HG03432 (cell line): ENCODE measurements at regions not wholly inside any gene's neighbourhood (a gene's known extent, or its start where the extent isn't known, plus 50 kb on each side); places are given as distances from the start of the nearest gene placed in this dataset.
"Not testable (repeated sequence)": the region's sequence is repeated elsewhere in the genome, so short reads cannot be mapped to it uniquely, and the experiment has no call there.

Source experiments
- ATAC-seq: cut with Tn5 transposase; IDR thresholded peaks from one replicate; pipeline ENCODE4 v1.9.1; 2021; ENCODE audit warnings: mild to moderate bottlenecking, moderate library complexity; ENCODE audit not compliant: unreplicated experiment

DNA sequence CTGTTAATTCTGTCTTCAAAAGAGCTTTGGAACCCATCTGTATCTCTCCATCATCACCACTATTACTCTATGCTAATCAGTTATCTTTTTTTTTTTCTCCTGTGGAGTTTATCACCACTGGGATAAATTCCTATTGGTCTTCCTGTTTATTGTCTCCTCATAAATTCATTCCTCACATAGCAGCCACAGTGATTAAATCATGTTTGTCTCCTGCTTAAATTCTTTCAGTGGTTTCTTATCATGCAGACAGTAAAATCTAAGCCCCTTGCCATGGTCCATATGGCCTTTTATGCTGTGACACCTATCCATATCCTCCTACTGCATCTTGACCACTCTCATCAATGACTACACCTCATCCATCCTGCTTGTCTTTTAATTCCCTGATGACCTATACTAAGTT lies 239.8 kb upstream of the ZEB2 start:
- ATAC-seq = no peak

DNA sequence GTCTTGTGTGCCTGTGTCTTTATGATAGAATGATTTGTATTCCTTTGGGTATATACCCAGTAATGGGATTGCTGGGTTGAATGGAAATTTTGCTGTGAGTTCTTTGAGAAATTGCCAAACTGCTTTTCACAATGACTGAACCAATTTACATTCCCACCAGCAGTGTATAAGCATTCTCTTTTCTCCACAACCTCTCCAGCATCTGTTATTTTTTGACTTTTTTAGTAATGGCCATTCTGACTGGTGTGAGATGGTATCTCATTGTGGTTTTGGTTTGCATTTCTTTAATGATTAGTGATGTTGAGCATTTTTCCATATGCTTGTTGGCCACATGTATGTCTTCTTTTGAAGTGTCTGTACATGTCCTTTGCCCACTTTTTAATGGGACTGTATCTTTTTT lies 238.3 kb upstream of the ZEB2 start:
- ATAC-seq = not testable (repeated sequence)

DNA sequence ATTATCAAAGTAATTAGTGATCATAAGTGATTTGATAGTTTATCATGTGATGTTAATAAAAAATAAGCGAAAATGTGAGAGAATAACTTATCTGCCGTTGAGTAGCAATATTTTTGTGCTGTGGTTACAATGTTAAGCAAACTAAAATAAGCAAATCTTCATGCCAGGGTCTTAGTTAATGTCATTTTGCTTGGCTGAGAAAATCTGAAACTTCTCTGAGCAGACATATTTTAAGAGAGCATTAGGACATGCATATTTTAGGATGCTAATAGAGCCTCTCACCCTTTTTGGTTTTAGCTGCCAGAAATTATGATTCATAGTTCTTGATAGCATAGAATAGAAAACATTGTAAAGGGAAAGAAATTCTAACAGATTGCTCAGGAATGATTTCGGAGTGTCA lies 233.5 kb upstream of the ZEB2 start:
- no peak for ATAC-seq

DNA sequence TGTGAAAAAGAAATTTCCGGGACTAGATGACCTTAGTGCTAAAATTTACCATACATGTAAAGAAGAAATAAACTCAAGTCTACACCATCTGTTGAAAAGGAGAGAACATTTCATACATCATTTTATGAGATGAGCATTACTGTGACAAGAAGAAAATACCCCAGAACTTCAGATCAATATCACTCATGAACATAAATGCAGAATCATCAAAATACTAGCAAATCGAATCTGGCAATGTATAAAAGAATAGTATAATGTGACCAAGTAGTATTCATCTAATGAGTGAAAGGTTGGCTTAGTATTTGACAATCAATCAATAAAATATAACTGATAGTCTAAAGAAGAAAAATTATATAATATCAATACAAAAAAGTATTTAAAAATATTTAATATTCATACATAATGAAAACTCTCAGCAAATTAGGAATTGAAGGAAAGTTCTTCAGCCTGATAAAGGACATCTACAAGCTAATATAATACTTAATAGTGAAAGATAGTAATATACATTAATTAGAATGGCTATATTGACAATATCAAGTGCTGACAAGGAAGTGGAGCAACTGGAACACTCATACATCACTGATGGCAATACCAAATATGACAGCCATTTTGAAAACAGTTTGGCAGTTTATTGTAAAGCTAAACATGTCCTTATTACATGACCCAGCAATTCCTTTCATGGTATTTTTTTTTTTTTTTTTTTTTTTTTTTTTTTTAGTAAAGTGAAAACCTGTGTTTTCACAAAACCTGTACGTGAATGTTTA lies 231.4 kb upstream of the ZEB2 start:
- no peak for ATAC-seq

DNA sequence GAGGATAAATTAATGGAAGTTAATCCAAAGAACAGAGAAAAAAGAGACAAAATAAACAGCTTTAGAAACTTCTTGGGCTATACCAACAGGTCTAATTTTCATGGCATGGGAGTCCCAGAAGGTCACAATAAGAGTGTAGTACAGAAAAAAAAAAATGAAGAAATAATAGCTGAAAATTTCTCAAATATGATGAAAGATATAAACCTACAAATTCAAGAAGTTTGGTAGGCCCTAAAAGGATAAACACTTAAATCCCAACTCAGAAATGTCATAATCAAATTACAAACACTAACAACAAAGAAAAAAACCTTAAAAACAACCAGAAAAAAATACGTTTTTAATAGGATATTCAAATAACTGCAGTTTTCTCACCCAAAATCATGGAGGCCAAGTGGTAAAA lies 229.3 kb upstream of the ZEB2 start:
- no peak for ATAC-seq

DNA sequence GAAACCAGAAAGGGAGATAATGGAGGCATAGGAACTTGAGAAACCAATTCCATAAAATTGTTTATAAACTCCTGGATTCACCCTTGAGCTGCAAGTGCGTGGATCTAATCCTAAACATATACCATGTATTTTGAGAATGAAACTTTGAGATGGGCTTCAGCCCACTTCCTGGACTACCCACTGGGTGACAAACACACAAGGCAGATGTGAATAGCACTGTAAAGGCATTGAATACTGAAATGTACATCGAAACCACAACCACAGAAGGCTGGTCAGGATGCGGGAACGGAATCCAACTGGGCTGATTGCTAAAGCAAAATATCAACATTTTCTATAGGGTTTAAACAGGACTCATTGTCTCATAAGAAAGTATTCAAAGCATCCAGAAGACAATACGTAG lies 228.5 kb upstream of the ZEB2 start:
- no peak for ATAC-seq

DNA sequence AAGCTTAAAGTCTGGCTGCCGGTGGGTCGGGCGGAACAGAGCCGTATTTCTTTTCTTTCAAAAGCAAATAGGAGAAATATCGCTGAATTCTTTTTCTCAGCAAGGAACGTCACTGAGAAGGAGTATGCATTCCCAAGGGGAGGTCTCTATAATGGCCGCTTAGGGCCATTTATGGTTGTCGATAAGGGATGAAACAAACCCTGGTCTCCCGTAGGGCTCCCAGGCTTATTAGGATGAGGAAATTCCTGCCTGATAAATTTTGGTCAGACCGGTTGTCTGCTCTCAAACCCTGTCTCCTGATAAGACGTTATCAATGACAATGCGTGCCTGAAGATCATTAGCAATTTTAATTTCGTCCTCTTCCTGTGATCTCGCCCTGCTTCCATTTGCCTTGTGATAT lies 227.7 kb upstream of the ZEB2 start:
- no peak for ATAC-seq

DNA sequence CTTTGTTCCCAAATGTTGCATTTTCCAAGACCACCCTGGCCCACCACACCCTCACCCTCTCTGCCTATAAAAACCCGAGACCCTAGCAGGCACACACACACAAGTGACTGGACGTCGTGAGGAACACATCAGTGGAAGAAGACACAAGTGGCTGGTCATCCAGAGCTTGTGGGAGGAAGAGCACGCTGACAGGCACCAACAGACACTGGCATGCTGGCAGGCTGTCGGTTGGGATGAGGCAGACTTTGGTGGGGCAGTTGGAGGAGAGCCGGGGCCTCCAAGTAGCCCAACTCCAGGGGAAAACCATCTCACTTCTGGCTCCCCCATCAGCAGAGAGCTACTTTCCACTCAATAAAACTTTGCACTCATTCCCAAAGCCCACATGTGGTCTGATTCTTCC lies 225.5 kb upstream of the ZEB2 start:
- ATAC-seq = no peak

DNA sequence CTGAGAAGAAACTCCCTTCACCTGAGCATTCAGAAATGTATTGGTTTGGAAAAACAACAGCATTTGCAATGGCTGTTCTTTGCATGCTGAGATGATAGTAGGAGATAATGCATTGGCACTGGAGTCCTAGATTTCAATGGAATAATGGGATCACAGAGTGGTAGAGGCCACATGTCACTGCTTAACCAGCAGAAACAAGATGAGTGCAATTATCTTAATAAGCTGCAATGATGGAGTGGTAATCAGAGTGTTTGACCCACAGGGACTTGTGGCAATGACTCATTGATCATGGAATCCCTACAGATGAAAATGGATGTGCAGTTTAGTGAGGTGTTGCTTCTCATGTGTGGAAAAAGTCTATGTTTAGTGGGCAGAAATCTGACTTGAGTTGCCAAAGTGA lies 218.8 kb upstream of the ZEB2 start:
- ATAC-seq = no peak

DNA sequence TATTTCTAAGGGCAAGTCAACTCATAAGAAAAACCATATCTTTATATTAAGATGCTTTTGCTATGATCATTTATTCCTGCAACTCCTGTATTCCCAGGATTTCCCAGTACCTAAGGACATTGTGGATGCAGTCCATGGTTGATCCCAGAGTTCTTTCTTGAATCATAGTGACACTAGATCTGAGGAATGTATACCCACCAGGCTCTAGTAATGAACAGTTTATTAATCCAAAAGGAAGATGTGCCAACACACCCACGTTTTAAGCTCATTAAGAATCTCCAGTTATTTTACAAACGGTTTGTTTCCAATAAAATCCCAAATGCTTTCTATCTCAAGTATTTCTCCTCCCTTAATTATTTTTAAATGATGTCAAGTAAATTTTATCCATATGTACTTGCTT lies 210.8 kb upstream of the ZEB2 start:
- ATAC-seq = no peak

DNA sequence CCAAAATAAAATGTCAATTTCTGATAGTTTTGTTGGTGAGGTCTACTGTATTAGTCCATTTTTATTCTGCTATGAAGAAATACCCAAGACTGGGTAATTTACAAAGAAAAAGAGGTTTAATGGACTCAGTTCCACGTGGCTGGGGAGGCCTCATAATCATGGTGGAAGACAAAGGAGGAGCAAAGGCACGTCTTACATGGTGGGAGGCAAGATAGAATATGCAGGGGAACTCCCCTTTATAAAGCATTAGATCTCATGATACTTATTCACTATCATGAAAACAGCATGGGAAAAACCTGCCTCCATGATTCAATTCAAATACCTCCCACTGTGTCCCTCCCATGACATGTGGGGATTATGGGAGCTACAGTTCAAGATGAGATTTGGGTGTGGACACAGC lies 204.5 kb upstream of the ZEB2 start:
- not testable (repeated sequence) for ATAC-seq

DNA sequence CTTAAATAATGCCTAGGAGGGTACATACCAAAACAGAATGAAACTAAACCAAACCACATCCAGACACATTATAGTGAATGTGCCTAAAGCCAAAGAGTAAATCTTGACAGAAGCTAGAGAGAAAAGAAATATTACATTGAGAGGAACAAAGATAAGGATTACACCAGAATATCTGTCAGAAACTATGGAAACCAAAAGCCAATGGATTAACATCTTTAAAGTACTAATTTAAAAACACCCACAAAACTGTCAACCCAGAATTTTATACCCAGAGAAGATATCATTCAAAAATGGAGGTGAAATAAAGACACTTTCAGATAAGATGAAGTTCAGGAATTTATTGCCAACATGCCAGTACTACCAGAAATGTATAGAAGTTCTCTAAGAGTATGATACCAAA lies 198.5 kb upstream of the ZEB2 start:
- ATAC-seq = no peak

DNA sequence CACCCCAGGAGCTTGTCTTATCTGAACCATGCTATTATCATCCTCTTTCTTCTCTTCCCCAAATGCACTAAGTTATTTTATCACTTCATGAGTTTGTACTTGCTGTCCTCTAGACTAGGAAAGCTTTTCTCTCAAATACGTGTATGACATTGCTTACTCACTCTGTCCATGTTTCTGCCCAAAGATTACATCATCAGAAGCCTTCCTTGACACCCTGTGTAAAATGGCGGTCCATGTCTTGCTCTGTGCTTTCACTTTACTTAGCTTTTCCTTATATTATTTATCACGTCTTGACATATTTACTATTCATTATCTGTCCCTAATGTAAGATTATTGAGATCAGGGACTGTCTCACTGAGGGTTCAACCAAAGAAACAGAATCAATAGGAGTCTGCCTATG lies 196.1 kb upstream of the ZEB2 start:
- no peak for ATAC-seq

DNA sequence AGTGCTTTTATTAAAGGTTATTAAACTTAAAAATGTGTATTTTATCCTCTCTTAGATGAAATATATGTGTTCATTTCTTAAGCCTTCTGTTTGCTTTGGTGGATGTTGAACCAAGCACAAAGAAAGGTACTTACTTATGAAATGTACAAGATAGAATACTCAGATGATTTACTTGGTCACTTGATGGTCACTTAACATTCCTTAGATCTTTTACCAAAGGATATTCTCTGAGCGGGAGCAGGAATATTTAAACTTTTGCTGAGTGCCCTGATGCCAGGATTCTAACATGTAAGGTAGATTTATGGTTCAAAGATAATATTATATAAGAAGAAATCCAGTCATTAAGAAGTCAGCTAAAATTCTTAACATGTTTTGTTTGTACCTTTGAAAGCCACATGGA lies 193.5 kb upstream of the ZEB2 start:
- ATAC-seq = no peak

DNA sequence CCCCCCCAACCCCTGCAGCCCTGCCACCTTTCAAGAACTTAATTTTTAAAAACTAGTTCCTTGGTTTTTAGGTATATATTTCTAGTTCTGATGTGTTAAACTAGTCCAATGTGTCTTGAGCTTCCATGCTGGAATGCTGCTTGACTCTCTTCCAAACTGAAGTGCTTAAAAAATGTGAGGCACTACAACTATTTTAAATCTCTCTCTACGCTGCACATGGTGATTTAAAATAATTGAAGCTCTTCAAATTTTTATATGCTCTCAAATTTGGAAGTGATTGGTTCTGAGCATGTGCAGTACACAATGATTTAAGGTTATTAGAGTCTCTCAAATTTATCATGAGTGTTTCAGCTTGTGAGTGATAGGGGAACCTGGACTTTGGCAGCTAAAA lies 192.6 kb upstream of the ZEB2 start:
- no peak for ATAC-seq

DNA sequence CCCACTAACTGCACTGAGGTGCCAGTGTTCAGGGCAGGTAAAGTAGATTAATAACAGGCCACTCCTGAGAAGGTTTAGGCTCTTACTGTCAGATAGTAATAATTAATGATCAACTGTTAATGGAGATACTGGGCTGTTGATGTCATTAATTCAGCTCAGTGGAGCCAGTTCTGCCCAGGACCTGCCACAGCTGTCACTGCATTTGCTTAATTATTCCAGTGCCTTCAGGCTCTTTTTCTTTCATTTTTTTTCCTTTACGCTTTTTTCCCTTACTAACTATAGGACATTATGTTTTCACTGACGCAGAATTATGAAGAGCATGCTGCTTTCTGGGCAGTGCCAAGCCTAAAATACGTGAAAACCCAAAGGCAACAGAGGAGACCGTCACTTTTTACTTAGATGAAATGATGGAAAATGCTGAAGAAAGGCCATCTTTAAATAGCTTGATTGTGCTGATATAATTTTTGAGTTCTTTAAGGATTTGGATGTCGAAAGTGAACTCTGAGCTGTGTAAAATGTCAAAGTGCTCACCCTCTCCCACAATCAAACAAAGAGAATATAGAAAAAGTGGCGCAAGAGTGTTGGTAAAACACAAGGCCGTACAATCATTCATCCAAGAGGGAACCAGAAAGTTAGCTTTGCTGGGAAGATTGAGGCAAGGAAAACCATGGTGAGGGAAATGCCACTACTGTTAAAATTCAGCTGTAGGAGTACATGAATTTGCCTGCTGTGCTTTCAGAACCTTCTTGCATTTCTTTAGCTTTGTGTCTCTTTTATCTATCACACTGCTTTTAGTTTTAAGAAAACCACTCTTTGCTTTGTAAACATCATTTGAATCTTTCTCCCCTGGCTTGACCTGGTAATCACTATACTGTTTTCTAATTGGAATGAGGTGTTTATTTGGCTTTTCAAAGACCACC lies 192.0 kb upstream of the ZEB2 start:
- ATAC-seq = no peak

DNA sequence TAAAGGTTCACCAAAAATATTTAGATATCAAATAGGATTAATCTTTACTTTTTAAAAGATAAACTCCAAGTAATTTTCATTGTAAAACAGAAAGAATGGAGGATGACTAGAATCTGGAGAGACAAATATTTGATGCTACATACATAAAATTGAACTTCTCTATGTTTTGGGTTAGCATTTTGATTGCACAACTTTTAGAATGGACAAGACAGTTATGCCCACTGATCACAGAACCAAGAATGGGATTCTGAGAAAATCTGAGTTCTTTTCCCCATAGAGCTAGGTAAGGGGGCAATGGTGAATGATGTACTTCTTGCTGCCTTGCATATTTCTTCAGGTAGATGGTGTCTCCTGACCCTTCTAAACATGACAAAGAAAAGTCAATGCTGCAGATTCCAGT lies 191.2 kb upstream of the ZEB2 start:
- no peak for ATAC-seq

DNA sequence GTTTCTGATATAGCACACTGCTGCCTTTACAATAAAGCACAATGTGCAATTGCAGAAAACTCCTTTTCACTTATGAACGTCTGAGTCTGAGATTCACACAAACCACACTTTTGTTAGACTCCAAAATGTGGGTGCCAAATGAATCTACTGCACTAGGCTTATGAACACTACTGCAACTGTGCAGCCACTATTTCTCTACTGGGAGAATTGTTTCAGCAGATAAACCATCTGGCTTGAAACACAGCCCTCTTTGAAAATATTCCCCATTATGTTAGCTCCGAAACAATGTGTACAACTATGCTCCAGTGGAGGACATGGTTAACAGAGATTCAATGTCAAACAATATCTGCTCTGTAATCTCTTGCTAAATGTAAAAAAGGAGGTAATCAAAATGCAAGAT lies 188.7 kb upstream of the ZEB2 start:
- no peak for ATAC-seq

DNA sequence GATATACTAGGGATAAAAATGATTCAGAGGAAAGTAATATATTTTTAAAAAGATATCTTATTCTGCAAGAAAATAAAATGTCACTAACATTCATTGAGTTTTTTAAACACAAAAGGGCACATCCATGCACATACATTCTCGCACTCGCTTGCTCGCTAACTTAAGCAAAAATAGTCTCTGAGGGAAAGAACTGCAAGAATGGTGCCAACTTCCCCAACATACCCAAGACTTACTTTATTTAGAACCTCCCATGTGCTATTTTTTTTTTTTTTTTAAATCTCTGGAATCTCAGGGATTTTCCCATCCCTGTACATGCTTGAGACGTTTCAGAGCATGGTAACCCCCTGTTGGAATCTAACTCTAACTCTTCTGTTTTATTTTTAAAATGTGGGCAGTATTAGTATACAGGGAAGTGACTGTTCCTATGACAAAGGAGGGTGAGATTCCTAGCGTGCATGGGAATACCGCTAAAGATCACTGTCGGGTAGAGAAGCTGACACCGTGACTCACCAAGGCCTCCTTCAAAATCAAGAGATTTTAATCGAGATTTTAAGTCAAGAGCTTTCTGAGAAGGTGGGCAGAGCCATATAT lies 187.9 kb upstream of the ZEB2 start:
- ATAC-seq = no peak

DNA sequence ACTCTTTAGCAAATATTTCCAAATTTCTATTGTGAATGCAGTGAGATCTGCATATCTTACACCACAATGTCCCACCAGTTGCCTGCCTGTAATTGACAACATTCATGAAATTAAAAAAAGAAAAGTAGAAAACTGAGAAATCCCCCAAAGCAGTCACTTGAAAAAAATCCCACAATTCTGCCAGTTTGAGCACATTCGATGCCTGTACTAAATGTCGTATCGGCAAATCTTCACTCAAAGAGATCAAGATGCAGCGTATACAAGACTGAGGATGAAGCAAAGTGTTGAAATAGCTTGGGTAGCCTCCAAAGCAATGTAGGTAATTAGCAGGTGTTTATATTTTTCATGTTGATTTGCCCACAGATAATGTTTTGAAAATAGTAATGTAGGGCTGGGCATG lies 186.7 kb upstream of the ZEB2 start:
- no peak for ATAC-seq

DNA sequence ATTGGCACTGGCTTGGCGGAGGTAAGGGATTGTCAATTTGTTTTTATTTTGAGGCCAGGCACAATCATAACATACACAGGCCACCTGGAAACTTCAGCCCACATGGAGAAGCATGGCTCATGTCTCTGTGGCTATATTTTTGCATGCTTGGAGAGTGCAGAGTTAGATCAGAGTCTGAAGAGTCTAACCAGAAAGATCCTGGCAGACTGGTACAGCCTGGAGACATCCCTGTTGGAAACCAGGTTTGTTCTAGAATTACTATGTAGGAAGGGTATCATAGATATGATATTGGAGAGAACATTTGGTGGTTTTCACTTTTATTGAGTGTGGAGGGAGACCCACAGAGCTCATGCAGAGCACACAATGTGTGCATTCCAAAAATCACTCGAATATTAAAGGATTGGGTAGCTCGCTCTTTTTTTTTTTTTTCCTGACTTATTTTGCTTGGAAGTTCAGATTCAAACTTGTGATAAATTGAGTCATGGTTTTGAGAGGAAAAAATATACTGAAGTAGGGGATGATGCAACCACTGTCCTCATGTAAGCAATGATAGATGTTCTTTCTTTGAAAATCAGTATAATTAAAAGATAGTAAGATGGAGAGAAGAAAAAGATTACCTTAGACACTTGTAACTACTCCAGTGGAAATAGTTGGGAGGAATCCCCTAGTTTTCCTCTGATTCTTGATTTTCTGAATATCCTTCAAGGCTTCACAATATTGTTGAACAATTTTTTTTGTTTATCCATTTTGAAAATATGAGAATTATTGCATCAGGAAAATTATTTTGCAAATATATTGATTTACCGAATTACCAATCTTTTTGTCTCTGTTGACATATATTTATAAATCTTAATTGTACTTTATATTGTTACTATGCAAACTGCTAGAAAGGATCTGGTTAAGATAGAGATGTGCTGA lies 185.7 kb upstream of the ZEB2 start:
- ATAC-seq = no peak
